Nucleus accumbens (tissue), 56 donors: ENCODE measurements at regions not wholly inside any gene's neighbourhood (a gene's known extent, or its start where the extent isn't known, plus 50 kb on each side); places are given as distances from the start of the nearest gene placed in this dataset.

Experiments used
- DNase-seq, 56 donors: peaks; one replicate each; lab custom pipeline; 2025; lab: John Stamatoyannopoulos, UW

GRCh38 chr4:136241221-136241986, 1290.9 kb downstream of the PCDH18 start:
- DNase-seq = no peak

GRCh38 chr4:136227315-136227714, 1305.0 kb downstream of the PCDH18 start:
- DNase-seq = no peak

- DNase-seq = no peak
Observed at GRCh38 chr4:136219592-136220125, 1312.6 kb downstream of the PCDH18 start.

GRCh38 chr4:136203199-136203598, 1329.1 kb downstream of the PCDH18 start:
- no peak for DNase-seq

GRCh38 chr4:136198358-136198757, 1333.9 kb downstream of the PCDH18 start:
- no peak for DNase-seq

- DNase-seq = no peak
Observed at GRCh38 chr4:136194962-136195361, 1337.3 kb downstream of the PCDH18 start.

GRCh38 chr4:136186650-136187049, 1345.6 kb downstream of the PCDH18 start:
- no peak for DNase-seq

GRCh38 chr4:136183513-136183912, 1348.8 kb downstream of the PCDH18 start:
- no peak for DNase-seq

GRCh38 chr4:136156947-136157346, 1375.3 kb downstream of the PCDH18 start:
- no peak for DNase-seq

GRCh38 chr4:136150046-136150445, 1382.2 kb downstream of the PCDH18 start:
- no peak for DNase-seq

- DNase-seq = no peak
Observed at GRCh38 chr4:136136601-136137000, 1395.7 kb downstream of the PCDH18 start.

GRCh38 chr4:136124251-136124745, 1408.0 kb downstream of the PCDH18 start:
- no peak for DNase-seq

- no peak for DNase-seq
Observed at GRCh38 chr4:136121426-136121825, 1410.9 kb downstream of the PCDH18 start.

- no peak for DNase-seq
Observed at GRCh38 chr4:136113921-136114320, 1418.4 kb downstream of the PCDH18 start.

GRCh38 chr4:136112116-136112515, 1420.2 kb downstream of the PCDH18 start:
- DNase-seq = no peak

GRCh38 chr4:136106753-136107152, 1425.5 kb downstream of the PCDH18 start:
- DNase-seq = no peak

- no peak for DNase-seq
Observed at GRCh38 chr4:136103616-136104015, 1428.7 kb downstream of the PCDH18 start.

GRCh38 chr4:136097676-136098075, 1434.6 kb downstream of the PCDH18 start:
- no peak for DNase-seq

- no peak for DNase-seq
Observed at GRCh38 chr4:136088211-136088867, 1444.0 kb downstream of the PCDH18 start.

- DNase-seq = no peak
Observed at GRCh38 chr4:136078976-136079375, 1453.3 kb downstream of the PCDH18 start.

GRCh38 chr4:136056748-136057147, 1475.5 kb downstream of the PCDH18 start:
- DNase-seq = no peak

- DNase-seq = no peak
Observed at GRCh38 chr4:136055360-136055759, 1476.9 kb downstream of the PCDH18 start.
